Gastroesophageal sphincter (tissue), 4 donors: ENCODE measurements at regions not wholly inside any gene's neighbourhood (a gene's known extent, or its start where the extent isn't known, plus 50 kb on each side); places are given as distances from the start of the nearest gene placed in this dataset.

Experiments
- ATAC-seq: fragments of 150-250 bp; one replicate; pipeline ENCODE4 v1.9.1; 2016; ENCODE audit warnings: mild to moderate bottlenecking, moderate library complexity
- H3K27ac ChIP-seq, 4 donors: fragments of 200-600 bp; sonication (generic) in 3 of 4; 1 replicate in 3 of 4; 2 replicates in 1 of 4; pipeline ENCODE4 v1.5.1; 2016 to 2019
- H3K27me3 ChIP-seq: fragments of 200-600 bp; sonication (generic); one replicate; pipeline ENCODE4 v1.5.1; 2019
- H3K36me3 ChIP-seq, 2 donors: fragments of 200-600 bp; sonication (generic); one replicate each; pipeline ENCODE4 v1.5.1; 2019; ENCODE audit warnings: control low read depth in 1 of 2
- H3K4me1 ChIP-seq, 3 donors: fragments of 200-600 bp; sonication (generic); 1 replicate in 2 of 3; 2 replicates in 1 of 3; pipeline ENCODE4 v1.5.1; 2016 to 2019; ENCODE audit warnings: control low read depth in 2 of 3
- H3K4me3 ChIP-seq, 2 donors: fragments of 200-600 bp; sonication (generic); one replicate each; pipeline ENCODE4 v1.5.1; 2019; ENCODE audit warnings: mild to moderate bottlenecking in 1 of 2, moderate library complexity in 1 of 2
- H3K9me3 ChIP-seq, 3 donors: fragments of 200-600 bp; sonication (generic); one replicate each; pipeline ENCODE4 v1.5.1; 2017 to 2019; ENCODE audit warnings: control low read depth in 2 of 3
- EP300 ChIP-seq: sonication (generic); formaldehyde crosslinking; IDR thresholded peaks from one replicate; pipeline ENCODE4 v1.6.1; 2017; ENCODE audit warnings: antibody characterized with exemption, mild to moderate bottlenecking
- POLR2A ChIP-seq, 2 donors: fragments of 450-650 bp; IDR thresholded peaks; one replicate each; pipeline ENCODE4 v1.6.1; 2017; ENCODE audit warnings: antibody characterized with exemption in 2 of 2, mild to moderate bottlenecking in 2 of 2, moderate library complexity in 1 of 2
- POLR2AphosphoS5 ChIP-seq: sonication (generic); formaldehyde crosslinking; IDR thresholded peaks from one replicate; pipeline ENCODE4 v1.6.1; 2017; ENCODE audit warnings: antibody characterized with exemption
- WGBS, 2 donors: methylation state at CpG; one replicate each; pipeline ENCODE4 v1.1.5; 2018; ENCODE audit warnings: low coverage in 1 of 2; 5-methylcytosine and 5-hydroxymethylcytosine counted together
- TF ChIP-seq, protein P1 (sequence below), 4 experiments: fragments of 200-600 bp in 2 of 4; fragments of 450-650 bp in 2 of 4; sonication (generic) in 1 of 4; IDR thresholded peaks; one replicate each; pipeline ENCODE4 v1.5.1; 2017 to 2019; ENCODE audit warnings: antibody characterized with exemption in 4 of 4, mild to moderate bottlenecking in 2 of 4, moderate library complexity in 2 of 4

DNA sequence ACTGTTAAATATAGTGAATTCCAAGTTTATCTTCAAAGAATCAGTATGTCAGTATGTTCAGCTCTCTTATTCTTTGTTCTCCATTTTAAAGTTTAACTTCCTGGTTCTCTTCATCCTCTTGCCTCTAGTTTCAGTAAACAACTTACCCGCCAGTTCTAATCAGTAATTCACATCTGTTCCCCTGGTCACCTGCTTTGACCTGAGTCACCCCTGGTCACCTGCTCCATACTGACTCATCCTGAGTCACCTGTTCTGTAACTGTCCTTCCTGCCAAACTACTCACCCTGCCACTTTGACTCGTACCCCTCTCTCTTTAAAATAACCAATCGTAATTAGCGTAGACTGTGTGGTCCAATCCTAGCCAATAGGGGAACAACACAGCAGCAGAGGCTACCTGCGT, 992.7 kb upstream of the HS3ST1 start:
- no peak for TF ChIP-seq POLR2AphosphoS5
- TF ChIP-seq, protein P1, sequence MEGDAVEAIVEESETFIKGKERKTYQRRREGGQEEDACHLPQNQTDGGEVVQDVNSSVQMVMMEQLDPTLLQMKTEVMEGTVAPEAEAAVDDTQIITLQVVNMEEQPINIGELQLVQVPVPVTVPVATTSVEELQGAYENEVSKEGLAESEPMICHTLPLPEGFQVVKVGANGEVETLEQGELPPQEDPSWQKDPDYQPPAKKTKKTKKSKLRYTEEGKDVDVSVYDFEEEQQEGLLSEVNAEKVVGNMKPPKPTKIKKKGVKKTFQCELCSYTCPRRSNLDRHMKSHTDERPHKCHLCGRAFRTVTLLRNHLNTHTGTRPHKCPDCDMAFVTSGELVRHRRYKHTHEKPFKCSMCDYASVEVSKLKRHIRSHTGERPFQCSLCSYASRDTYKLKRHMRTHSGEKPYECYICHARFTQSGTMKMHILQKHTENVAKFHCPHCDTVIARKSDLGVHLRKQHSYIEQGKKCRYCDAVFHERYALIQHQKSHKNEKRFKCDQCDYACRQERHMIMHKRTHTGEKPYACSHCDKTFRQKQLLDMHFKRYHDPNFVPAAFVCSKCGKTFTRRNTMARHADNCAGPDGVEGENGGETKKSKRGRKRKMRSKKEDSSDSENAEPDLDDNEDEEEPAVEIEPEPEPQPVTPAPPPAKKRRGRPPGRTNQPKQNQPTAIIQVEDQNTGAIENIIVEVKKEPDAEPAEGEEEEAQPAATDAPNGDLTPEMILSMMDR (IDR thresholded peaks at IDR 0.05), result no peak
- Histone ChIP-seq H3K36me3 (no peaks in the 10 kb centered on the region), H3K4me1 (no peaks in the 10 kb centered on the region), H3K4me3 (no peak overlapping the region), H3K9me3 (no peaks in the 10 kb centered on the region), H3K27ac (no peak overlapping the region), H3K27me3 (no peaks in the 10 kb centered on the region)
- ATAC-seq, result no peak
- 93 to 96% methylated on average over 3 to 5 of the region's 5 CpGs for WGBS, 2 donors

DNA sequence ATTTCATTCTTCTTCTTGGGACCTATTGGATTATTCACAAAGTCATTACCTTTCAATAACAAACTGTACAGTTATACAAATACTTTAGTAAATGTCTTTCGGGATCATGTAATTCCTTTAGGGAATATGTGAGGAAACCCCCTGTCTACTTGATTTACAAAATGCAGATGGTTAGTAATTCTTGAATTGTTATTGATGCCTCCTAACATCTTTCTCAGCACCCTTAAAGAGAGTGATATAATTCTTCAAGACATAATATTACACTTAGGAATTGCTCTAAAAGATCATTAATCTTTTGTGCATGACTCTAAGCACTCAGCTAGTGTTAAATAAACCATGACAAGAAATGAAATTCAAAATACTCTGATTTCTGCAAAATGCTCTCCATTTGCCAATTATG, 988.1 kb upstream of the HS3ST1 start:
- no peaks in the 10 kb centered on the region for H3K27me3 ChIP-seq
- ATAC-seq, result no peak
- no peak overlapping the region for H3K4me3 ChIP-seq
- no peak overlapping the region for H3K27ac ChIP-seq
- H3K9me3 ChIP-seq, result no peaks in the 10 kb centered on the region
- 23 to 65% methylated on average over 1 of the region's 1 CpG for WGBS, 2 donors
- no peaks in the 10 kb centered on the region for H3K36me3 ChIP-seq
- TF ChIP-seq POLR2A (IDR thresholded peaks at IDR 0.05), result no peak
- no peak for TF ChIP-seq POLR2AphosphoS5
- no peak for TF ChIP-seq EP300
- TF ChIP-seq, protein P1 (IDR thresholded peaks at IDR 0.05), result no peak
- H3K4me1 ChIP-seq, result no peaks in the 10 kb centered on the region

DNA sequence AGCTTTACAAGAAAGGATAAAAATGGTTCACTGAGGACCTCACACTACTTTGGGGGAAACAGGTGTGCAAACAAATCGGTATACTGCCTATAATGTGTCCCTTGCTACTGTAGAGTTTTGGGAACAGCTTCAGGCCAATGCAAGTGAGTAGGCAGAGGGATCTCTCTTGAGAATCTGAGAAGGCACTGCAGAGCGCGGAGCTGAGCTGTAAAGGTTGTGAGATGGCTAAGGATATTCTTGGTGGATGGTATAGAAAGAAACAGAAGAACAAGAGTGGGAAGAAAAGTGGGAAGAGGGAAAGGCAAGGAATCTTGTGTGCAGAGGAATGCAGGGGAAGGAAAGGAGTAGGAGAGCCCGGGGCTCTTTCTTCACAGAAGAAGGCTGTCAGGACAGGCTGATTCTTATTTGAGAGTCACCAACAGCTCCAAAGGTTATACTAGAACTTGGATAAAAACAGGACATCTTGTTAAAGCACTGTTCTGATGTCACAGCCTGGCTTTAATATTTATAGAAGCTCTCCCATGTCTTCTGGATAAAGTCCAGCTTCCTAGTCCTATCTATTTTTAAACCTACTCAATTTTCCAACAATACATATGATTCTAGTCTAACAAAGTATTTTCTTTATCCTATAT, 985.6 kb upstream of the HS3ST1 start:
- Histone ChIP-seq H3K27me3 (no peaks in the 10 kb centered on the region), H3K27ac (no peak overlapping the region), H3K4me3 (no peak overlapping the region), H3K36me3 (no peaks in the 10 kb centered on the region), H3K4me1 (no peaks in the 10 kb centered on the region), H3K9me3 (no peaks in the 10 kb centered on the region)
- TF ChIP-seq POLR2AphosphoS5 (no peak), EP300 (no peak), POLR2A (IDR thresholded peaks at IDR 0.05) (no peak)
- TF ChIP-seq, protein P1 (IDR thresholded peaks at IDR 0.05), result no peak
- no peak for ATAC-seq
- 81 to 84% methylated on average over 4 of the region's 4 CpGs for WGBS, 2 donors

DNA sequence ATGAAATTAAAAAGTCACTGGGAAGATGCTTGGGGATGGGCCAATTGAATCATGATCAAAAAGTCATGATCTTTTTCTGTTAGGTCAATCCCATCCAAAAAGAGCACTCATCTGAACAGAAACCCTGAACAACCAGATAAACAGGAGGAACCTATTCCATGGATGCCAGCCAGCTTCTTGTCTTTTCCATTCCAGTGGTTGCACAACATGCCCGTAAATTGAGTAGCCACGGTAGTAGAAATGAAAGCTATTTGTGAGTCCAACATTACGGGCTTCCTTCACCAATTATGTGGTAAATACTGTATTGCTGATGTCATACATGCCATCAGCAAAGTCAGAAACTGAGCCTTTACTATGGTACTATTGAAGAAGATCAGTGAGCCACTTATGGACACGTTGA, 982.4 kb upstream of the HS3ST1 start:
- Histone ChIP-seq H3K4me1 (no peaks in the 10 kb centered on the region), H3K4me3 (no peak overlapping the region), H3K9me3 (no peaks in the 10 kb centered on the region), H3K36me3 (no peaks in the 10 kb centered on the region), H3K27me3 (no peaks in the 10 kb centered on the region), H3K27ac (no peak overlapping the region)
- TF ChIP-seq EP300 (no peak), POLR2AphosphoS5 (no peak), POLR2A (IDR thresholded peaks at IDR 0.05) (no peak)
- TF ChIP-seq, protein P1 (IDR thresholded peaks at IDR 0.05), result no peak
- no peak for ATAC-seq
- WGBS, 2 donors, result 83 to 86% methylated on average over 4 of the region's 4 CpGs

GRCh38 chr4:12409507-12410190, 981.0 kb upstream of the HS3ST1 start:
- ATAC-seq, result no peak
- Histone ChIP-seq H3K27ac (no peak overlapping the region), H3K27me3 (no peaks in the 10 kb centered on the region), H3K4me3 (no peak overlapping the region), H3K4me1 (no peaks in the 10 kb centered on the region), H3K9me3 (no peaks in the 10 kb centered on the region), H3K36me3 (no peaks in the 10 kb centered on the region)
- WGBS, 2 donors, result 60 to 68% methylated on average over 4 of the region's 4 CpGs
- TF ChIP-seq, protein P1 (IDR thresholded peaks at IDR 0.05), result no peak
- no peak for TF ChIP-seq EP300
- no peak for TF ChIP-seq POLR2AphosphoS5
- TF ChIP-seq POLR2A (IDR thresholded peaks at IDR 0.05), result no peak
